Fibroblast of lung (primary cell): ENCODE measurements at regions not wholly inside any gene's neighbourhood (a gene's known extent, or its start where the extent isn't known, plus 50 kb on each side); places are given as distances from the start of the nearest gene placed in this dataset.

Experiments
- DNase-seq, 2 donors: peaks; one replicate each; pipeline versions ENCODE4 v3.0.0 to v3.0.0-alpha.2; 2010; ENCODE audit warnings: low read depth in 2 of 2
- H2AFZ ChIP-seq: 2 replicates; pipeline ENCODE4 v1.5.1; 2012; ENCODE audit warnings: low read length, control low read depth, inconsistent platforms
- H3K27ac ChIP-seq: 2 replicates; pipeline ENCODE4 v1.5.1; 2011; ENCODE audit warnings: low read length, control low read depth; ENCODE audit not compliant: insufficient read depth
- H3K27me3 ChIP-seq: 2 replicates; pipeline ENCODE4 v1.5.1; 2011; ENCODE audit warnings: mild to moderate bottlenecking, low read length; ENCODE audit not compliant: control insufficient read depth, insufficient read depth
- H3K36me3 ChIP-seq: 2 replicates; pipeline ENCODE4 v1.5.1; 2011; ENCODE audit warnings: low read length; ENCODE audit not compliant: control insufficient read depth, insufficient read depth
- H3K4me1 ChIP-seq: 2 replicates; pipeline ENCODE4 v1.5.1; 2011; ENCODE audit warnings: low read length; ENCODE audit not compliant: control insufficient read depth, insufficient read depth; ENCODE audit errors: extremely low read depth
- H3K4me2 ChIP-seq: 2 replicates; pipeline ENCODE4 v1.5.1; 2011; ENCODE audit warnings: low read length, control low read depth; ENCODE audit not compliant: insufficient read depth; ENCODE audit errors: extremely low read depth
- H3K4me3 ChIP-seq, 4 experiments: fragments of 200-600 bp in 1 of 4; sonication (generic) in 1 of 4; replicated peaks in 1 of 4; 2 replicates each; pipeline ENCODE4 v1.5.1; 2011 to 2016; ENCODE audit warnings: low read length in 4 of 4, low read depth in 3 of 4, mild to moderate bottlenecking in 3 of 4, control low read depth in 2 of 4, inconsistent platforms in 1 of 4, mixed read lengths in 1 of 4; ENCODE audit not compliant: insufficient read depth in 1 of 4; ENCODE audit errors: control extremely low read depth in 1 of 4
- H3K79me2 ChIP-seq: 2 replicates; pipeline ENCODE4 v1.5.1; 2012; ENCODE audit warnings: mild to moderate bottlenecking, low read length, inconsistent platforms; ENCODE audit not compliant: control insufficient read depth, insufficient read depth
- H3K9ac ChIP-seq: 2 replicates; pipeline ENCODE4 v1.5.1; 2011; ENCODE audit warnings: mild to moderate bottlenecking, low read length, control low read depth; ENCODE audit not compliant: insufficient read depth
- H3K9me3 ChIP-seq: 2 replicates; pipeline ENCODE4 v1.5.1; 2012; ENCODE audit warnings: low read depth, low read length; ENCODE audit not compliant: control insufficient read depth, insufficient read depth
- H4K20me1 ChIP-seq: 2 replicates; pipeline ENCODE4 v1.5.1; 2011; ENCODE audit warnings: low read length; ENCODE audit not compliant: control insufficient read depth, insufficient read depth; ENCODE audit errors: extremely low read depth
- CTCF ChIP-seq, 2 donors: IDR thresholded peaks in 1 of 2; conservative IDR thresholded peaks in 1 of 2; 1 replicate in 1 of 2; 2 replicates in 1 of 2; pipeline ENCODE4 v1.5.1; 2011 to 2012; ENCODE audit warnings: low read length in 2 of 2, control low read depth in 1 of 2, inconsistent platforms in 1 of 2, low read depth in 1 of 2, mild to moderate bottlenecking in 1 of 2
- EZH2 ChIP-seq: IDR thresholded peaks from 2 replicates; pipeline ENCODE4 v1.5.1; 2012; ENCODE audit warnings: low read length, control low read depth, mild to moderate bottlenecking; ENCODE audit errors: missing control alignments

DNA sequence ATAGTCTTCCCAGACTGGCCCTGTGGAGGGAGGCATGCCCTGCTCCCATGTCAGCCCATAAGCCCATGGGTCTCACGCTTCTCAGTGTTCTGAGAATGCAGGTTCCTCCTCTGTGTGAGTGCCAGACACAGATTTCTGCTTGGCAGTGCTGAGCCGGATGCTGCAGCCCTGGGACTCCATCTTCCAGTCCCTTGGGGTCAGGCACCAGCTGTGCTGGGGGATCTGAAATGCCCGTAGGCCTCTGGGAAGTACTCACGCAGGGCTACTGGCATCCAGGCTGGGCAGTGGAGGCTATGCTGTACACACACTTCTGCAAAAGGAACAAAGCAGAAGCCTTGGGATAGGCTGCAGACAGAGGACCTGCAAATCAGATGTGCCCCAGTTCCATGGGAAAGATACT lies 1944.6 kb downstream of the EFNA5 start:
- Histone ChIP-seq H3K27ac (no peak overlapping the region), H4K20me1 (no peaks in the 10 kb centered on the region), H3K4me3 (no peak overlapping the region), H3K79me2 (no peaks in the 10 kb centered on the region), H2AFZ (no peak overlapping the region), H3K9me3 (no peaks in the 10 kb centered on the region), H3K27me3 (no peaks in the 10 kb centered on the region), H3K4me2 (no peak overlapping the region), H3K9ac (no peak overlapping the region), H3K36me3 (no peaks in the 10 kb centered on the region), H3K4me1 (no peaks in the 10 kb centered on the region)
- DNase-seq = no peak
- TF ChIP-seq EZH2 = no peak
- no peak for TF ChIP-seq CTCF (conservative IDR thresholded peaks at IDR 0.05 in 1 of 2, IDR thresholded peaks at IDR 0.05 in 1 of 2; ENCODE audit: low read depth in 1 of 2, low read length in 2 of 2)

- H3K4me1 ChIP-seq = no peaks in the 10 kb centered on the region
- TF ChIP-seq CTCF (conservative IDR thresholded peaks at IDR 0.05 in 1 of 2, IDR thresholded peaks at IDR 0.05 in 1 of 2; ENCODE audit: low read depth in 1 of 2, low read length in 2 of 2) = no peak
- no peak for TF ChIP-seq EZH2
- no peaks in the 10 kb centered on the region for H4K20me1 ChIP-seq
- DNase-seq = no peak
- no peak overlapping the region for H3K27ac ChIP-seq
- H2AFZ ChIP-seq = no peak overlapping the region
- no peak overlapping the region for H3K4me2 ChIP-seq
- no peaks in the 10 kb centered on the region for H3K79me2 ChIP-seq
- H3K4me3 ChIP-seq = no peak overlapping the region
- H3K36me3 ChIP-seq = no peaks in the 10 kb centered on the region
- H3K9me3 ChIP-seq = no peaks in the 10 kb centered on the region
- H3K9ac ChIP-seq = no peak overlapping the region
- H3K27me3 ChIP-seq = no peaks in the 10 kb centered on the region
Observed at GRCh38 chr5:105708442-105708841, 1962.3 kb downstream of the EFNA5 start.

GRCh38 chr5:105702323-105702722 lies 1968.4 kb downstream of the EFNA5 start:
- Histone ChIP-seq H3K27ac (no peak overlapping the region), H3K9ac (no peak overlapping the region), H3K4me1 (no peaks in the 10 kb centered on the region), H3K36me3 (no peaks in the 10 kb centered on the region), H3K4me3 (no peak overlapping the region), H3K27me3 (no peaks in the 10 kb centered on the region), H3K79me2 (no peaks in the 10 kb centered on the region), H4K20me1 (no peaks in the 10 kb centered on the region), H2AFZ (no peak overlapping the region), H3K9me3 (no peaks in the 10 kb centered on the region), H3K4me2 (no peak overlapping the region)
- TF ChIP-seq CTCF (conservative IDR thresholded peaks at IDR 0.05 in 1 of 2, IDR thresholded peaks at IDR 0.05 in 1 of 2; ENCODE audit: low read depth in 1 of 2, low read length in 2 of 2) (no peak), EZH2 (no peak)
- no peak for DNase-seq
